ENCODE measurements at regions not wholly inside any gene's neighbourhood (a gene's known extent, or its start where the extent isn't known, plus 50 kb on each side); places are given as distances from the start of the nearest gene placed in this dataset.

DNA sequence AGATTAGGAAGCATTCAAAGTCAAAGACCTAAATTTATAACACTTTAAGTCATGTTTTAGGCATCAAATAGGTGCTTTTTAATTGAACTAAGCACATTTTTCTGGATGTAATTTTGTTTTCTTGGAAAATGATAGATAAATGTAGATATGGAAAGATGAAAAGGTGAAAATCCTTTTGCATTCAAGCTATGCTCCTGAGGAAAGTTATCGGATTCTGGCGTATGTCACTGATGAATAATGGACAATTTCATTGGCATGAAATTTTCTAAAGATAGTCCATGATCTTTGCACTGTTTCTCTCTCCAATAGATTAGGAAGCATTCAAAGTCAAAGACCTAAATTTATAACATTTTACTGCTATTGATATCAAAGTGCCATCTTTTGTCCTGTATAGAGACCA is 444.2 kb upstream of the PABPC4L start:
- no peak for DNase-seq
- Histone ChIP-seq H3K9me3 (no peaks in the 10 kb centered on the region), H3K4me3 (ENCODE audit: low read depth, low read length) (no peak overlapping the region), H3K36me3 (no peaks in the 10 kb centered on the region), H3K4me1 (no peaks in the 10 kb centered on the region), H3K27me3 (no peaks in the 10 kb centered on the region)
- TF ChIP-seq, protein P1, sequence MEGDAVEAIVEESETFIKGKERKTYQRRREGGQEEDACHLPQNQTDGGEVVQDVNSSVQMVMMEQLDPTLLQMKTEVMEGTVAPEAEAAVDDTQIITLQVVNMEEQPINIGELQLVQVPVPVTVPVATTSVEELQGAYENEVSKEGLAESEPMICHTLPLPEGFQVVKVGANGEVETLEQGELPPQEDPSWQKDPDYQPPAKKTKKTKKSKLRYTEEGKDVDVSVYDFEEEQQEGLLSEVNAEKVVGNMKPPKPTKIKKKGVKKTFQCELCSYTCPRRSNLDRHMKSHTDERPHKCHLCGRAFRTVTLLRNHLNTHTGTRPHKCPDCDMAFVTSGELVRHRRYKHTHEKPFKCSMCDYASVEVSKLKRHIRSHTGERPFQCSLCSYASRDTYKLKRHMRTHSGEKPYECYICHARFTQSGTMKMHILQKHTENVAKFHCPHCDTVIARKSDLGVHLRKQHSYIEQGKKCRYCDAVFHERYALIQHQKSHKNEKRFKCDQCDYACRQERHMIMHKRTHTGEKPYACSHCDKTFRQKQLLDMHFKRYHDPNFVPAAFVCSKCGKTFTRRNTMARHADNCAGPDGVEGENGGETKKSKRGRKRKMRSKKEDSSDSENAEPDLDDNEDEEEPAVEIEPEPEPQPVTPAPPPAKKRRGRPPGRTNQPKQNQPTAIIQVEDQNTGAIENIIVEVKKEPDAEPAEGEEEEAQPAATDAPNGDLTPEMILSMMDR (IDR thresholded peaks at IDR 0.05; ENCODE audit: low read depth, low read length): no peak

DNA sequence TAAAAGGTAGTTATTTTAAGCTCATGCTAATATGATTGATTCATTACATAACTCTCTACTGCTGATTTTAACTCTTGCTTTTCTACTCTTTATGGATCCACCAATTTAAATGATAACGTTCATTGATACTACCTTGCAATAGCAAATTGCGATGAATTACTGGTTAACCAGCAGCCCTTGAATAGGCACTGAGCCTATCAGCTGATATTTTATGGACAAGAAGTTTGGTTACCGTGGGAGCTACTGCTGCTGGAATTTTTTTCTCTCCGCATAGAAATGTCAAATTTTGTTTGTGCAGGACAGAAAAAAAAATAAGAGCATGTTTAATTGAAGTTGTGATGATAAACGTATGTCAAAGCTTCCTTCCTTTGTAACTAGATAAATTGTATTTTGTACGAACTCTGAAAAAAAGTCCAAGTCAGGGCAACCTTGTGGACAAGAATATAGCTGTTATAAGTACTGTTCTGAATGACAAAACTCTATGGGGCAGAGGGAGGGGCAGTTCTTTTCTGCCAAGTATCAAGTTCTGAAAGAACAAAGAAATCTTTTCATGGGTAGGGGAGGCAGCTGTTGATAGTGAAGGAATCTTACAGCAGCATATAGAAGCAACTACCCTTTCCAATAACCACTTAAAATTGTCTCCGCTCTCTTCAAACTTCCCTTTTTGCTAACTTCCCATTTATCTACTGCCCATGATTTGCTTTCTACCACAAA is 434.9 kb upstream of the PABPC4L start:
- Histone ChIP-seq H3K4me3 (ENCODE audit: low read depth, low read length) (no peak overlapping the region), H3K9me3 (no peaks in the 10 kb centered on the region), H3K4me1 (peaks cover 3% of the 10 kb centered on the region; the same call in 1 of the 2 replicates), H3K27me3 (no peaks in the 10 kb centered on the region), H3K36me3 (no peaks in the 10 kb centered on the region)
- TF ChIP-seq, protein P1 (IDR thresholded peaks at IDR 0.05; ENCODE audit: low read depth, low read length): no peak
- DNase-seq: no peak

DNA sequence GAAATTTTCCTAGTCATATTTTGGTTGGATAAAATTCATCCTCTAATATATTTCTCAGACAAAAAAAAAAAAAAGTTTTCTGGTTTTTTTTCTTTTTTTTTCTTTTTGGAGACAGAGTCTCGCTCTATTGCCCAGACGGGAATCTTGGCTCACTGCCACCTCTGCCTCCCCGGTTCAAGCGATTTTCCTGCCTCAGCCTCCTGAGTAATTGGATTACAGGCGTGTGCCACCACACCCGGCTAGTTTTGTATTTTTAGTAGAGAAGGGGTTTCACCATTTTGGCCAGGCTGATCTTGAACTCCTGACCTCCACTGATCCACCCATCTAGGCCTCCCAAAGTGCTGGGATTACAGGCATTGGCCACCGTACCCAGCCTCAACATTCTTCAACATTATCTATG is 432.7 kb upstream of the PABPC4L start:
- Histone ChIP-seq H3K9me3 (no peaks in the 10 kb centered on the region), H3K27me3 (no peaks in the 10 kb centered on the region), H3K4me1 (peaks cover 3% of the 10 kb centered on the region; the same call in 1 of the 2 replicates), H3K36me3 (no peaks in the 10 kb centered on the region), H3K4me3 (ENCODE audit: low read depth, low read length) (no peak overlapping the region)
- DNase-seq: peak; percentile 31
- TF ChIP-seq, protein P1 (IDR thresholded peaks at IDR 0.05; ENCODE audit: low read depth, low read length): no peak

DNA sequence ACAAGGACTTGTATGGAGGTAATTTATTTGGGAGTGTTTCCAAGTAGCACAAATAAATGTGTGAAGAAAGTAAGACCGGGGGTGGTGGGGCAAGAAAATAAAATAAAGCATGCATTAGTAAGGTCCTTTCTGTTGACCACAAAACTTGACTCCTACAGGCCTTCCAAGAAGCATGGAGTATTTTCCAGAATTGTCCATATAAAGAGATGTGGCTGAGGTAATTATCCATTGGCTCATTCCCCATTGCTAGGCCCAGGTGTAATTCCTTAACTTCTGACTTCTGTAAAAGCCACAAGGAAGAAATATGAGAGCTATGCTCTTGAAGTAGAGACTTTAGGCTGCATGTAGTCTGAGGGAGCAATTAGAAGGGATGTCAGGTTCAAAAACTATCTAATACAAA is 430.5 kb upstream of the PABPC4L start:
- TF ChIP-seq, protein P1 (IDR thresholded peaks at IDR 0.05; ENCODE audit: low read depth, low read length): no peak

DNA sequence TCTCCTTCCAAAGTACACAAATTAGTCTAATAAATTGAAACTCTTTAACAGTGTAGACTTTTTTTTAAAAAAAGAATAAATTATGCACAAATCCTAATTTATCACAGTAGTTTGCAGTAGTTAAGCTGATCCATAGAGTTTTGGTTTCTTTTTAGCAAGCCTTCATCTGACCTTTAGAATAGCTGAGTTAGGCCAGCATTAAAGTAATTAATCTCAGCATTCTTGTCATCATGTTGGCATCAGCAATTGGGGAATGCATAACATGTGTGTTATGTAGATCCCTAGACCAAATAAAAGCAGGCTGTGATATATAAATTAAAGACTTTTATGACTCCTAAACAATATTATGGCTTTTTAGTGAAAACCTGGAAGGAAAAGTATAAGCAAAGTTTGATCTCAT is 426.5 kb upstream of the PABPC4L start:
- TF ChIP-seq, protein P1 (IDR thresholded peaks at IDR 0.05; ENCODE audit: low read depth, low read length): no peak

More for the DNA sequence above, 430.5 kb upstream of the PABPC4L start:
- no peak overlapping the region for H3K4me3 ChIP-seq (ENCODE audit: low read depth, low read length)
- peaks cover 3% of the 10 kb centered on the region; the same call in 1 of the 2 replicates for H3K4me1 ChIP-seq
- H3K27me3 ChIP-seq: no peaks in the 10 kb centered on the region
- H3K36me3 ChIP-seq: no peaks in the 10 kb centered on the region
- H3K9me3 ChIP-seq: no peaks in the 10 kb centered on the region
- no peak for DNase-seq

DNA sequence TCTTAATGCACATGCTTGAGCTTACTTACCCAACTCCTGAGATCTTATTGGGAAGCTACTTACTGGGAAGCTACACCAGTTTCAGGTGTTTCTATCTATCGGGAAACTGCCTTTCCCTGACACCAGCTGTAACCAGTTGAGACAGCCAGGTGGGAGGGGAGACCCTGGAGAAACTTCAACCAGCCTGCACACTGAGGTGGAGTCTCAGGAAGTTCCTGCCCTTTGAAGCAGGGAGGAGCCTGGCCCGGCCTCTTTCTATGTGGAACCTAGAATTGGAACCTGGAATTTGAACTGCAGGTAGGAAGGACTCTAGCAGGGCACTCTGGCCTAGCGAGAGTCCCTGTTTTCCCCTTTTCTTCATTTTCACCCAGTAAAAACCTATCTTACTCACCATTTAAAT is 425.8 kb upstream of the PABPC4L start:
- H3K9me3 ChIP-seq: no peaks in the 10 kb centered on the region
- no peak for DNase-seq
- no peak overlapping the region for H3K4me3 ChIP-seq (ENCODE audit: low read depth, low read length)
- H3K27me3 ChIP-seq: no peaks in the 10 kb centered on the region
- TF ChIP-seq, protein P1 (IDR thresholded peaks at IDR 0.05; ENCODE audit: low read depth, low read length): no peak
- H3K4me1 ChIP-seq: no peaks in the 10 kb centered on the region
- H3K36me3 ChIP-seq: no peaks in the 10 kb centered on the region

More for the DNA sequence above, 426.5 kb upstream of the PABPC4L start:
- no peak for DNase-seq
- no peaks in the 10 kb centered on the region for H3K9me3 ChIP-seq
- no peaks in the 10 kb centered on the region for H3K4me1 ChIP-seq
- H3K27me3 ChIP-seq: no peaks in the 10 kb centered on the region
- no peak overlapping the region for H3K4me3 ChIP-seq (ENCODE audit: low read depth, low read length)
- H3K36me3 ChIP-seq: no peaks in the 10 kb centered on the region

Data from BE2C (cell line).